GM23248 (cell line): ENCODE measurements at regions not wholly inside any gene's neighbourhood (a gene's known extent, or its start where the extent isn't known, plus 50 kb on each side); places are given as distances from the start of the nearest gene placed in this dataset.

Source experiments
- EZH2 ChIP-seq: fragments of 200-600 bp; sonication (generic); IDR thresholded peaks from 2 replicates; pipeline ENCODE4 v1.6.1; 2018; ENCODE audit warnings: antibody characterized with exemption, mild to moderate bottlenecking; ENCODE audit not compliant: insufficient read depth, poor library complexity, severe bottlenecking
- EZH2phosphoT487 ChIP-seq: fragments of 200-600 bp; sonication (generic); IDR thresholded peaks from 2 replicates; pipeline ENCODE4 v1.6.1; 2018; ENCODE audit warnings: antibody characterized with exemption, moderate library complexity, mild to moderate bottlenecking, low read depth; ENCODE audit not compliant: insufficient read depth

- TF ChIP-seq EZH2 (no peak), EZH2phosphoT487 (no peak)
Observed at GRCh38 chr17:12409082-12409481, 256.6 kb upstream of the MYOCD start.
